Cardiac muscle cell (in vitro differentiated cells and primary cell): ENCODE measurements at regions not wholly inside any gene's neighbourhood (a gene's known extent, or its start where the extent isn't known, plus 50 kb on each side); places are given as distances from the start of the nearest gene placed in this dataset.

ENCODE experiments used
- DNase-seq, 2 donors: peaks; one replicate each; pipeline versions ENCODE4 v3.0.0 to v3.0.0-alpha.2; 2010 to 2017; ENCODE audit warnings: low read depth in 1 of 2, low spot score in 1 of 2
- H3K27ac ChIP-seq: fragments of 200-600 bp; sonication (generic); 2 replicates; pipeline ENCODE4 v1.5.1; 2016
- H3K27me3 ChIP-seq: fragments of 200-600 bp; sonication (generic); 2 replicates; pipeline ENCODE4 v1.6.0; 2016; ENCODE audit warnings: control low read depth
- H3K36me3 ChIP-seq: fragments of 200-600 bp; sonication (generic); 2 replicates; pipeline ENCODE4 v1.5.1; 2016; ENCODE audit warnings: control low read depth
- H3K4me1 ChIP-seq: fragments of 200-600 bp; sonication (generic); 2 replicates; pipeline ENCODE4 v1.8.1; 2017; ENCODE audit warnings: low read depth, mild to moderate bottlenecking, mixed run types
- H3K4me3 ChIP-seq: fragments of 200-600 bp; sonication (generic); 2 replicates; pipeline ENCODE4 v1.5.1; 2016; ENCODE audit warnings: mild to moderate bottlenecking
- H3K9me3 ChIP-seq: fragments of 200-600 bp; sonication (generic); 2 replicates; pipeline ENCODE4 v1.5.1; 2017; ENCODE audit warnings: low read depth, mild to moderate bottlenecking, control low read depth
- CTCF ChIP-seq: IDR thresholded peaks from 2 replicates; pipeline ENCODE4 v1.5.1; 2012; ENCODE audit warnings: low read depth, mild to moderate bottlenecking, low read length

- TF ChIP-seq CTCF, result no peak
- Histone ChIP-seq H3K36me3 (no peaks in the 10 kb centered on the region), H3K9me3 (no peaks in the 10 kb centered on the region), H3K27me3 (no peaks in the 10 kb centered on the region), H3K4me3 (no peak overlapping the region), H3K27ac (no peak overlapping the region), H3K4me1 (peaks cover 9% of the 10 kb centered on the region)
- no peak for DNase-seq
Measured at GRCh38 chr2:144127693-144128092, 392.2 kb downstream of the ZEB2 start.

GRCh38 chr2:144126302-144126701 lies 393.6 kb downstream of the ZEB2 start:
- Histone ChIP-seq H3K36me3 (no peaks in the 10 kb centered on the region), H3K9me3 (no peaks in the 10 kb centered on the region), H3K4me3 (no peak overlapping the region), H3K4me1 (peaks cover 9% of the 10 kb centered on the region), H3K27me3 (no peaks in the 10 kb centered on the region), H3K27ac (no peak overlapping the region)
- TF ChIP-seq CTCF, result no peak
- no peak for DNase-seq

- no peaks in the 10 kb centered on the region for H3K9me3 ChIP-seq
- TF ChIP-seq CTCF, result no peak
- H3K4me1 ChIP-seq, result peaks cover 8% of the 10 kb centered on the region
- H3K36me3 ChIP-seq, result no peaks in the 10 kb centered on the region
- H3K27me3 ChIP-seq, result no peaks in the 10 kb centered on the region
- H3K4me3 ChIP-seq, result no peak overlapping the region
- no peak for DNase-seq
- H3K27ac ChIP-seq, result no peak overlapping the region
Measured at GRCh38 chr2:144125751-144126150, 394.2 kb downstream of the ZEB2 start.

- H3K36me3 ChIP-seq, result no peaks in the 10 kb centered on the region
- no peaks in the 10 kb centered on the region for H3K27me3 ChIP-seq
- DNase-seq, result no peak
- H3K4me3 ChIP-seq, result no peak overlapping the region
- no peaks in the 10 kb centered on the region for H3K9me3 ChIP-seq
- TF ChIP-seq CTCF, result no peak
- no peaks in the 10 kb centered on the region for H3K4me1 ChIP-seq
- H3K27ac ChIP-seq, result no peak overlapping the region
Measured at GRCh38 chr2:144124882-144125281, 395.0 kb downstream of the ZEB2 start.

- no peak overlapping the region for H3K27ac ChIP-seq
- no peaks in the 10 kb centered on the region for H3K27me3 ChIP-seq
- no peaks in the 10 kb centered on the region for H3K9me3 ChIP-seq
- no peak for DNase-seq
- H3K4me1 ChIP-seq, result no peaks in the 10 kb centered on the region
- no peaks in the 10 kb centered on the region for H3K36me3 ChIP-seq
- no peak overlapping the region for H3K4me3 ChIP-seq
- TF ChIP-seq CTCF, result no peak
Measured at GRCh38 chr2:144120487-144120886, 399.4 kb downstream of the ZEB2 start.

- H3K4me3 ChIP-seq, result no peak overlapping the region
- no peak for DNase-seq
- no peaks in the 10 kb centered on the region for H3K27me3 ChIP-seq
- no peak overlapping the region for H3K27ac ChIP-seq
- H3K36me3 ChIP-seq, result no peaks in the 10 kb centered on the region
- no peaks in the 10 kb centered on the region for H3K4me1 ChIP-seq
- H3K9me3 ChIP-seq, result no peaks in the 10 kb centered on the region
- TF ChIP-seq CTCF, result no peak
Measured at GRCh38 chr2:144117086-144117485, 402.8 kb downstream of the ZEB2 start.
